ENCODE measurements at regions not wholly inside any gene's neighbourhood (a gene's known extent, or its start where the extent isn't known, plus 50 kb on each side); places are given as distances from the start of the nearest gene placed in this dataset.

DNA sequence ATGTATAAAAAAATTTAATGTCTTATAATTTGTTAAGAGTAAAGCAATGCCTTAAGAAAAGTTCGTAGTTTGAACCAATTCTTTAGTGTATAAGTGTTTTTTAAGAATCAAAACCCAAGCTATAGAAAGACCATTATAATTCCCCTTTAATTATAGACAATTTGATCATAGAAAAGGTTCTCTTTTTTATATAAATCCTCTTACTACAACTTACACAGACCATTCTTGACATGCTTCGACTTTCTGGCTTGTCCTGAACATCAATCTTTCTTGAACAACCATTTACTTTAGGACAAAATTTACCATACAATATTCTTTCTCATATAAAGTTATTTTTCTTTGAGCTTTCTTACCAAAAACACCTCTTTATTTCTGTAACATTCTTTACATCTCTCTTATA lies 330.5 kb upstream of the SPANXN1 start:
- Mint-ChIP-seq H3K4me1 (no peaks in the 10 kb centered on the region), H3K27ac (no peak overlapping the region), H3K4me3 (no peak overlapping the region), H3K36me3 (peaks cover 7% of the 10 kb centered on the region), H3K27me3 (ENCODE audit: low read depth) (no peaks in the 10 kb centered on the region; the same call in 1 of the 2 replicates), H3K9me3 (peaks cover 35% of the 10 kb centered on the region)
- TF ChIP-seq, protein P1, sequence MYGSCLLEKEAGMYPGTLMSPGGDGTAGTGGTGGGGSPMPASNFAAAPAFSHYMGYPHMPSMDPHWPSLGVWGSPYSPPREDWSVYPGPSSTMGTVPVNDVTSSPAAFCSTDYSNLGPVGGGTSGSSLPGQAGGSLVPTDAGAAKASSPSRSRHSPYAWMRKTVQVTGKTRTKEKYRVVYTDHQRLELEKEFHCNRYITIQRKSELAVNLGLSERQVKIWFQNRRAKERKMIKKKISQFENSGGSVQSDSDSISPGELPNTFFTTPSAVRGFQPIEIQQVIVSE (CRISPR knock-in tag; IDR thresholded peaks at IDR 0.05; ENCODE audit: borderline replicate concordance): no peak
- TF ChIP-seq ZNF121 (CRISPR knock-in tag; IDR thresholded peaks at IDR 0.05): no peak
- TF ChIP-seq ZNF232 (CRISPR knock-in tag; IDR thresholded peaks at IDR 0.05): no peak
- TF ChIP-seq MYBL2 (CRISPR knock-in tag; IDR thresholded peaks at IDR 0.05): no peak
- TF ChIP-seq, protein P2, sequence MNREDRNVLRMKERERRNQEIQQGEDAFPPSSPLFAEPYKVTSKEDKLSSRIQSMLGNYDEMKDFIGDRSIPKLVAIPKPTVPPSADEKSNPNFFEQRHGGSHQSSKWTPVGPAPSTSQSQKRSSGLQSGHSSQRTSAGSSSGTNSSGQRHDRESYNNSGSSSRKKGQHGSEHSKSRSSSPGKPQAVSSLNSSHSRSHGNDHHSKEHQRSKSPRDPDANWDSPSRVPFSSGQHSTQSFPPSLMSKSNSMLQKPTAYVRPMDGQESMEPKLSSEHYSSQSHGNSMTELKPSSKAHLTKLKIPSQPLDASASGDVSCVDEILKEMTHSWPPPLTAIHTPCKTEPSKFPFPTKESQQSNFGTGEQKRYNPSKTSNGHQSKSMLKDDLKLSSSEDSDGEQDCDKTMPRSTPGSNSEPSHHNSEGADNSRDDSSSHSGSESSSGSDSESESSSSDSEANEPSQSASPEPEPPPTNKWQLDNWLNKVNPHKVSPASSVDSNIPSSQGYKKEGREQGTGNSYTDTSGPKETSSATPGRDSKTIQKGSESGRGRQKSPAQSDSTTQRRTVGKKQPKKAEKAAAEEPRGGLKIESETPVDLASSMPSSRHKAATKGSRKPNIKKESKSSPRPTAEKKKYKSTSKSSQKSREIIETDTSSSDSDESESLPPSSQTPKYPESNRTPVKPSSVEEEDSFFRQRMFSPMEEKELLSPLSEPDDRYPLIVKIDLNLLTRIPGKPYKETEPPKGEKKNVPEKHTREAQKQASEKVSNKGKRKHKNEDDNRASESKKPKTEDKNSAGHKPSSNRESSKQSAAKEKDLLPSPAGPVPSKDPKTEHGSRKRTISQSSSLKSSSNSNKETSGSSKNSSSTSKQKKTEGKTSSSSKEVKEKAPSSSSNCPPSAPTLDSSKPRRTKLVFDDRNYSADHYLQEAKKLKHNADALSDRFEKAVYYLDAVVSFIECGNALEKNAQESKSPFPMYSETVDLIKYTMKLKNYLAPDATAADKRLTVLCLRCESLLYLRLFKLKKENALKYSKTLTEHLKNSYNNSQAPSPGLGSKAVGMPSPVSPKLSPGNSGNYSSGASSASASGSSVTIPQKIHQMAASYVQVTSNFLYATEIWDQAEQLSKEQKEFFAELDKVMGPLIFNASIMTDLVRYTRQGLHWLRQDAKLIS (CRISPR knock-in tag; IDR thresholded peaks at IDR 0.05; ENCODE audit: borderline replicate concordance): no peak
- no peak for TF ChIP-seq ZNF263 (CRISPR knock-in tag; IDR thresholded peaks at IDR 0.05; ENCODE audit: low read depth)
- no peak for TF ChIP-seq ZNF671 (CRISPR knock-in tag; IDR thresholded peaks at IDR 0.05)
- TF ChIP-seq, protein P3, sequence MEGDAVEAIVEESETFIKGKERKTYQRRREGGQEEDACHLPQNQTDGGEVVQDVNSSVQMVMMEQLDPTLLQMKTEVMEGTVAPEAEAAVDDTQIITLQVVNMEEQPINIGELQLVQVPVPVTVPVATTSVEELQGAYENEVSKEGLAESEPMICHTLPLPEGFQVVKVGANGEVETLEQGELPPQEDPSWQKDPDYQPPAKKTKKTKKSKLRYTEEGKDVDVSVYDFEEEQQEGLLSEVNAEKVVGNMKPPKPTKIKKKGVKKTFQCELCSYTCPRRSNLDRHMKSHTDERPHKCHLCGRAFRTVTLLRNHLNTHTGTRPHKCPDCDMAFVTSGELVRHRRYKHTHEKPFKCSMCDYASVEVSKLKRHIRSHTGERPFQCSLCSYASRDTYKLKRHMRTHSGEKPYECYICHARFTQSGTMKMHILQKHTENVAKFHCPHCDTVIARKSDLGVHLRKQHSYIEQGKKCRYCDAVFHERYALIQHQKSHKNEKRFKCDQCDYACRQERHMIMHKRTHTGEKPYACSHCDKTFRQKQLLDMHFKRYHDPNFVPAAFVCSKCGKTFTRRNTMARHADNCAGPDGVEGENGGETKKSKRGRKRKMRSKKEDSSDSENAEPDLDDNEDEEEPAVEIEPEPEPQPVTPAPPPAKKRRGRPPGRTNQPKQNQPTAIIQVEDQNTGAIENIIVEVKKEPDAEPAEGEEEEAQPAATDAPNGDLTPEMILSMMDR (IDR thresholded peaks at IDR 0.05): no peak
- TF ChIP-seq RORB (CRISPR knock-in tag; IDR thresholded peaks at IDR 0.05): no peak
- no peak for TF ChIP-seq TP53 (CRISPR knock-in tag; IDR thresholded peaks at IDR 0.05)
- no peak for TF ChIP-seq OVOL2 (CRISPR knock-in tag; IDR thresholded peaks at IDR 0.05; ENCODE audit: borderline replicate concordance)
- DNase-seq (ENCODE audit: low spot score): no peak
- ATAC-seq: no peak
- ChIA-PET CTCF (no interaction called here), POLR2A (no interaction called here)

DNA sequence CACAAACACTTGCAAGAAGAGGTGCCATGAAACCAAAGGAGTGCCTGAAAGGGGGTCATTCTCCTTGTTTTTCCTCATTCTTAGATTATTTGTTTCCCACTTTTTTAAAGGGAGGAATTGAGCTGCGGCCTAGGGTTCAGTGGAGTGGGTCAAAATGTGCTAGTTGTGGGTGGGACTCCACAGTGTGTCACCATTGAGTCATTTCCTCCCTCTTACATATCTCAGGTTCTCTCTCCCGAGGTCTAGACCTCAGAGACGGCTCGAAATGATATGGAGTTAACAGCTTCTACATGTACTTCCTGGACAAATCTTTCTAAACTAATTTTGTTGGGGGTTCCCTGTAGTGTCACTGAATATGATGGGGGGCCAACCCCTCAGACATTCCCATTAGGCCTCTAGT lies 328.4 kb upstream of the SPANXN1 start:
- no peak for ATAC-seq
- Mint-ChIP-seq H3K27me3 (ENCODE audit: low read depth) (no peaks in the 10 kb centered on the region; the same call in 1 of the 2 replicates), H3K27ac (no peak overlapping the region), H3K36me3 (peaks cover 13% of the 10 kb centered on the region), H3K4me1 (no peaks in the 10 kb centered on the region), H3K9me3 (peaks cover 32% of the 10 kb centered on the region), H3K4me3 (no peak overlapping the region)
- TF ChIP-seq, protein P4, sequence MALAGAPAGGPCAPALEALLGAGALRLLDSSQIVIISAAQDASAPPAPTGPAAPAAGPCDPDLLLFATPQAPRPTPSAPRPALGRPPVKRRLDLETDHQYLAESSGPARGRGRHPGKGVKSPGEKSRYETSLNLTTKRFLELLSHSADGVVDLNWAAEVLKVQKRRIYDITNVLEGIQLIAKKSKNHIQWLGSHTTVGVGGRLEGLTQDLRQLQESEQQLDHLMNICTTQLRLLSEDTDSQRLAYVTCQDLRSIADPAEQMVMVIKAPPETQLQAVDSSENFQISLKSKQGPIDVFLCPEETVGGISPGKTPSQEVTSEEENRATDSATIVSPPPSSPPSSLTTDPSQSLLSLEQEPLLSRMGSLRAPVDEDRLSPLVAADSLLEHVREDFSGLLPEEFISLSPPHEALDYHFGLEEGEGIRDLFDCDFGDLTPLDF (CRISPR knock-in tag; IDR thresholded peaks at IDR 0.05): no peak
- TF ChIP-seq, protein P5, sequence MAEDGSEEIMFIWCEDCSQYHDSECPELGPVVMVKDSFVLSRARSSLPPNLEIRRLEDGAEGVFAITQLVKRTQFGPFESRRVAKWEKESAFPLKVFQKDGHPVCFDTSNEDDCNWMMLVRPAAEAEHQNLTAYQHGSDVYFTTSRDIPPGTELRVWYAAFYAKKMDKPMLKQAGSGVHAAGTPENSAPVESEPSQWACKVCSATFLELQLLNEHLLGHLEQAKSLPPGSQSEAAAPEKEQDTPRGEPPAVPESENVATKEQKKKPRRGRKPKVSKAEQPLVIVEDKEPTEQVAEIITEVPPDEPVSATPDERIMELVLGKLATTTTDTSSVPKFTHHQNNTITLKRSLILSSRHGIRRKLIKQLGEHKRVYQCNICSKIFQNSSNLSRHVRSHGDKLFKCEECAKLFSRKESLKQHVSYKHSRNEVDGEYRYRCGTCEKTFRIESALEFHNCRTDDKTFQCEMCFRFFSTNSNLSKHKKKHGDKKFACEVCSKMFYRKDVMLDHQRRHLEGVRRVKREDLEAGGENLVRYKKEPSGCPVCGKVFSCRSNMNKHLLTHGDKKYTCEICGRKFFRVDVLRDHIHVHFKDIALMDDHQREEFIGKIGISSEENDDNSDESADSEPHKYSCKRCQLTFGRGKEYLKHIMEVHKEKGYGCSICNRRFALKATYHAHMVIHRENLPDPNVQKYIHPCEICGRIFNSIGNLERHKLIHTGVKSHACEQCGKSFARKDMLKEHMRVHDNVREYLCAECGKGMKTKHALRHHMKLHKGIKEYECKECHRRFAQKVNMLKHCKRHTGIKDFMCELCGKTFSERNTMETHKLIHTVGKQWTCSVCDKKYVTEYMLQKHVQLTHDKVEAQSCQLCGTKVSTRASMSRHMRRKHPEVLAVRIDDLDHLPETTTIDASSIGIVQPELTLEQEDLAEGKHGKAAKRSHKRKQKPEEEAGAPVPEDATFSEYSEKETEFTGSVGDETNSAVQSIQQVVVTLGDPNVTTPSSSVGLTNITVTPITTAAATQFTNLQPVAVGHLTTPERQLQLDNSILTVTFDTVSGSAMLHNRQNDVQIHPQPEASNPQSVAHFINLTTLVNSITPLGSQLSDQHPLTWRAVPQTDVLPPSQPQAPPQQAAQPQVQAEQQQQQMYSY (CRISPR knock-in tag; IDR thresholded peaks at IDR 0.05): no peak
- no peak for TF ChIP-seq TEAD4 (CRISPR knock-in tag; IDR thresholded peaks at IDR 0.05)
- ChIA-PET CTCF (no interaction called here), POLR2A (no interaction called here)
- no peak for DNase-seq (ENCODE audit: low spot score)

Measured in WTC11 (cell line).